ENCODE measurements at regions not wholly inside any gene's neighbourhood (a gene's known extent, or its start where the extent isn't known, plus 50 kb on each side); places are given as distances from the start of the nearest gene placed in this dataset.

DNA sequence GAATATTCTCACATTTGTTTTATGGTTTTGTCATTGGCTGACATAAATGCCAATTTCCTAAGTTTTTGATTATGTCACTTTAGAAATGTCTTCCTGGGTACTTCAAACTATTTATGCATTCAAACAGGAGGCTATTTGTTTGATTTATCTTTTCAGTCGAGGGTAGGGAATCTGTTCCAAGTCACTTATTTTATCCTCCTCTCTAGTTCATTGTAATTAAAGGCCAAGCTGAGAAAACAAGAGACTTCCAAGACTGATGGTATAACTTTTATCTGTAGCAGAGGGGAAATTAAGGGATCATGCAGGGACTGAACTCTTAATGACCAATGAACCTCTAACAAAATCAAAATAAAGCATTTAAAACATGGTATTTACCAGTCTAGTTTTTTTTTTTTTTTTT is 968.4 kb downstream of the SORCS3 start:
- Histone ChIP-seq H3K27ac (ENCODE audit: insufficient read depth, low read depth, low read length) (no peak overlapping the region), H3K27me3 (ENCODE audit: control insufficient read depth in 2 of 2, insufficient read depth in 2 of 2, low read length in 2 of 2) (no peaks in the 10 kb centered on the region), H3K4me2 (ENCODE audit: insufficient read depth, low read length) (no peak overlapping the region), H3K79me2 (ENCODE audit: control insufficient read depth, insufficient read depth, low read length) (no peaks in the 10 kb centered on the region), H3K9ac (replicated peaks; ENCODE audit: extremely low read depth, insufficient read depth, low read length) (no peak overlapping the region), H2AFZ (ENCODE audit: low read depth, low read length) (no peak overlapping the region), H3K9me3 (replicated peaks; ENCODE audit: control insufficient read depth, insufficient read depth, low read length) (no peaks in the 10 kb centered on the region), H3K4me1 (ENCODE audit: control insufficient read depth, extremely low read depth, insufficient read depth, low read length) (no peaks in the 10 kb centered on the region), H3K4me3 (replicated peaks in 1 of 3; ENCODE audit: insufficient read depth in 1 of 3, low read depth in 1 of 3, low read length in 3 of 3) (no peak overlapping the region), H3K9me1 (replicated peaks; ENCODE audit: control insufficient read depth, extremely low read depth, insufficient read depth, low read length) (no peaks in the 10 kb centered on the region), H3K36me3 (ENCODE audit: control insufficient read depth in 2 of 2, extremely low read depth in 1 of 2, insufficient read depth in 2 of 2, low read length in 2 of 2) (no peaks in the 10 kb centered on the region), H4K20me1 (replicated peaks; ENCODE audit: control insufficient read depth, extremely low read depth, insufficient read depth, low read length) (no peaks in the 10 kb centered on the region)
- ChIA-PET CTCF (no interaction called here), POLR2A (no interaction called here)
- no TSS peak for BruUV-seq (replicated peaks)
- FAIRE-seq (no peak), DNase-seq (ENCODE audit: low read depth, low spot score) (no peak)
- intact Hi-C loops (cut with micrococcal nuclease): no loop called here
- dilution Hi-C loops (cut with MboI; ENCODE audit: extremely low pct_ligation_motif_present, low sequenced_read_pairs): no loop called here
- TF ChIP-seq MYC (IDR thresholded peaks at IDR 0.05; ENCODE audit: low read depth, low read length) (no peak), JUN (IDR thresholded peaks at IDR 0.05; ENCODE audit: borderline replicate concordance, insufficient read depth, insufficient read length, low read depth) (no peak), EZH2 (IDR thresholded peaks at IDR 0.05; ENCODE audit: borderline replicate concordance, low read depth, low read length, severe bottlenecking) (no peak), MAX (IDR thresholded peaks at IDR 0.05; ENCODE audit: insufficient read depth, insufficient read length) (no peak), CTCF (IDR thresholded peaks at IDR 0.05; ENCODE audit: extremely low read depth in 1 of 2, insufficient read depth in 1 of 2, low read depth in 1 of 2, low read length in 2 of 2) (no peak), POLR2A (IDR thresholded peaks at IDR 0.05; ENCODE audit: low read depth, low read length) (no peak), POLR2AphosphoS5 (IDR thresholded peaks at IDR 0.05; ENCODE audit: insufficient read depth, low read depth, low read length) (no peak), FOS (IDR thresholded peaks at IDR 0.05; ENCODE audit: borderline replicate concordance, insufficient read depth, low read length) (no peak), GATA2 (IDR thresholded peaks at IDR 0.05; ENCODE audit: insufficient read depth, insufficient read length, low read depth, low read length) (no peak)

Measured in endothelial cell of umbilical vein (primary cell).